ENCODE measurements at regions not wholly inside any gene's neighbourhood (a gene's known extent, or its start where the extent isn't known, plus 50 kb on each side); places are given as distances from the start of the nearest gene placed in this dataset.

DNA sequence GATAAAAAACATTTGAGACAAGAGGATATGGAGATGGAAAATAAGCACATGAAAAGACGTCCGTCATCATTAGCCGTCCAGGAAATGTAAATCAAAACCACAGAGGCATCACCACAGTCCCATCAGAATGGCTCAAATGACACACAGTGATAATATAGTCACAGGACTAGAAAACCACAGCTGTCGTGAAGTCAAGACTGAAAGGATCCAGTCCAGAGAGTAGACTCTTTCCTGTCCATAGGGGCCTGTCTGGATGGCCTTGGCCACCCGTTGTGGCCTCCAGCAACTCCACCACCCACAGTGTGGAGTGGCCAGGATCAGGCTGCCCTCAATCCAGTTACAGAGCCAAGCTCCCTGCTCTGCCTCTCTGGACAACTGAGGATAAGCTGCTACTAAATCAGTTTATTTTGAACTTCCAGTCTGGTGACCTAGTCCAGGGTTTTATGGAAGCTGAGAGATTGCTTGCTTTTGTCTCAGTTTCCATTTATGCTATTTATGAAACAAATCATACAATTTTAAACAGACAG lies 60.4 kb downstream of the RHOB start:
- TF ChIP-seq, protein P1, sequence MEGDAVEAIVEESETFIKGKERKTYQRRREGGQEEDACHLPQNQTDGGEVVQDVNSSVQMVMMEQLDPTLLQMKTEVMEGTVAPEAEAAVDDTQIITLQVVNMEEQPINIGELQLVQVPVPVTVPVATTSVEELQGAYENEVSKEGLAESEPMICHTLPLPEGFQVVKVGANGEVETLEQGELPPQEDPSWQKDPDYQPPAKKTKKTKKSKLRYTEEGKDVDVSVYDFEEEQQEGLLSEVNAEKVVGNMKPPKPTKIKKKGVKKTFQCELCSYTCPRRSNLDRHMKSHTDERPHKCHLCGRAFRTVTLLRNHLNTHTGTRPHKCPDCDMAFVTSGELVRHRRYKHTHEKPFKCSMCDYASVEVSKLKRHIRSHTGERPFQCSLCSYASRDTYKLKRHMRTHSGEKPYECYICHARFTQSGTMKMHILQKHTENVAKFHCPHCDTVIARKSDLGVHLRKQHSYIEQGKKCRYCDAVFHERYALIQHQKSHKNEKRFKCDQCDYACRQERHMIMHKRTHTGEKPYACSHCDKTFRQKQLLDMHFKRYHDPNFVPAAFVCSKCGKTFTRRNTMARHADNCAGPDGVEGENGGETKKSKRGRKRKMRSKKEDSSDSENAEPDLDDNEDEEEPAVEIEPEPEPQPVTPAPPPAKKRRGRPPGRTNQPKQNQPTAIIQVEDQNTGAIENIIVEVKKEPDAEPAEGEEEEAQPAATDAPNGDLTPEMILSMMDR (IDR thresholded peaks at IDR 0.05; ENCODE audit: extremely low read depth in 1 of 2, insufficient read depth in 1 of 2, low read depth in 1 of 2, low read length in 2 of 2), result no peak
- no peak for TF ChIP-seq EZH2 (IDR thresholded peaks at IDR 0.05; ENCODE audit: borderline replicate concordance, low read depth, low read length, severe bottlenecking)
- TF ChIP-seq POLR2A (IDR thresholded peaks at IDR 0.05; ENCODE audit: low read depth, low read length), result no peak
- TF ChIP-seq FOS (IDR thresholded peaks at IDR 0.05; ENCODE audit: borderline replicate concordance, insufficient read depth, low read length), result no peak
- no peak for TF ChIP-seq JUN (IDR thresholded peaks at IDR 0.05; ENCODE audit: borderline replicate concordance, insufficient read depth, insufficient read length, low read depth)
- TF ChIP-seq, protein P2, sequence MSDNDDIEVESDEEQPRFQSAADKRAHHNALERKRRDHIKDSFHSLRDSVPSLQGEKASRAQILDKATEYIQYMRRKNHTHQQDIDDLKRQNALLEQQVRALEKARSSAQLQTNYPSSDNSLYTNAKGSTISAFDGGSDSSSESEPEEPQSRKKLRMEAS (IDR thresholded peaks at IDR 0.05; ENCODE audit: insufficient read depth, insufficient read length), result no peak

All from endothelial cell of umbilical vein (primary cell).